SU-DHL-6 (cell line): ENCODE measurements at regions not wholly inside any gene's neighbourhood (a gene's known extent, or its start where the extent isn't known, plus 50 kb on each side); places are given as distances from the start of the nearest gene placed in this dataset.

ENCODE experiments used
- EZH2phosphoT487 ChIP-seq: fragments of 200-600 bp; sonication (generic), shearing (Covaris generic); conservative IDR thresholded peaks from 2 replicates; pipeline ENCODE4 v1.6.1; 2018; ENCODE audit warnings: mild to moderate bottlenecking, antibody characterized with exemption, low read length, moderate library complexity, mixed read lengths
- TF ChIP-seq, protein P1 (sequence below): fragments of 200-600 bp; sonication (generic); IDR thresholded peaks from one replicate; pipeline ENCODE4 v1.5.1; 2017; ENCODE audit warnings: antibody characterized with exemption, mild to moderate bottlenecking, low read length, moderate library complexity; ENCODE audit not compliant: insufficient read depth, poor library complexity, severe bottlenecking

DNA sequence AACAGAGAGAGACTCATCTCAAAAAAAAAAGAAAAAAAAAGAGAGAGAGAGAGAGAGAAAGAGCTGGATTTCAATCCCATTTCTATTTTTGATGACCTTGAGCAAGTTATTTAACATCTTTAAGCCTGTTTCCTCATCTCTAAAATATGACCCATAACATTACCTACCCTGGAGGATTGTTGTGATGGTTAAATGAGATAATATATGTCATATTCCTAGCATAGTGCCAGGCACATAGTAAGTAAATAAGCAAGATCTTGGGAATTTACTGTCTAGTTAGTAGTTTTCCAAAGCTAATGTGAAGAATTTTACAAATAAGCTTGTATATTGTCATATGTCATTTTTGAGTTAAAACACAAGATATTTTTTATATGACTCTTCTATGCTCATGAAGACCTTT lies 236.5 kb downstream of the PHLDA1 start:
- TF ChIP-seq, protein P1, sequence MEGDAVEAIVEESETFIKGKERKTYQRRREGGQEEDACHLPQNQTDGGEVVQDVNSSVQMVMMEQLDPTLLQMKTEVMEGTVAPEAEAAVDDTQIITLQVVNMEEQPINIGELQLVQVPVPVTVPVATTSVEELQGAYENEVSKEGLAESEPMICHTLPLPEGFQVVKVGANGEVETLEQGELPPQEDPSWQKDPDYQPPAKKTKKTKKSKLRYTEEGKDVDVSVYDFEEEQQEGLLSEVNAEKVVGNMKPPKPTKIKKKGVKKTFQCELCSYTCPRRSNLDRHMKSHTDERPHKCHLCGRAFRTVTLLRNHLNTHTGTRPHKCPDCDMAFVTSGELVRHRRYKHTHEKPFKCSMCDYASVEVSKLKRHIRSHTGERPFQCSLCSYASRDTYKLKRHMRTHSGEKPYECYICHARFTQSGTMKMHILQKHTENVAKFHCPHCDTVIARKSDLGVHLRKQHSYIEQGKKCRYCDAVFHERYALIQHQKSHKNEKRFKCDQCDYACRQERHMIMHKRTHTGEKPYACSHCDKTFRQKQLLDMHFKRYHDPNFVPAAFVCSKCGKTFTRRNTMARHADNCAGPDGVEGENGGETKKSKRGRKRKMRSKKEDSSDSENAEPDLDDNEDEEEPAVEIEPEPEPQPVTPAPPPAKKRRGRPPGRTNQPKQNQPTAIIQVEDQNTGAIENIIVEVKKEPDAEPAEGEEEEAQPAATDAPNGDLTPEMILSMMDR, result no peak
- TF ChIP-seq EZH2phosphoT487, result no peak
